ENCODE measurements at regions not wholly inside any gene's neighbourhood (a gene's known extent, or its start where the extent isn't known, plus 50 kb on each side); places are given as distances from the start of the nearest gene placed in this dataset.
A peak's percentile ranks its signal among the peaks of the same experiment; 100 is the strongest.
"Not testable (repeated sequence)": the region's sequence is repeated elsewhere in the genome, so short reads cannot be mapped to it uniquely, and the experiment has no call there.

GRCh38 chr6:6091608-6092002 is 84.9 kb upstream of the NRN1 start:
- WGBS, 10 experiments: 44 to 90% (median 76%) methylated on average over 1 to 2 of the region's 2 CpGs; no CpG with 5 or more reads in 3 of the 10 experiments
- ATAC-seq (replicated peaks in 6 of 8): no peak
- in situ Hi-C loops (cut with MboI; ENCODE audit: low pct_unique_long_range_greater_than_20kb in 2 of 9, low sequenced_read_pairs in 9 of 9, unreplicated experiment in 9 of 9): no loop called here
- Histone ChIP-seq H3K4me1 (replicated peaks in 1 of 2) (no peaks in the 10 kb centered on the region), H3K27ac (no peak overlapping the region), H3K4me3 (no peak overlapping the region)

GRCh38 chr6:6090861-6091607 is 84.3 kb upstream of the NRN1 start:
- 33 to 95% (median 66%) methylated on average over 2 to 5 of the region's 5 CpGs; no CpG with 5 or more reads in 2 of the 10 experiments for WGBS, 10 experiments
- ATAC-seq (replicated peaks in 6 of 8): no peak
- in situ Hi-C loops (cut with MboI; ENCODE audit: low pct_unique_long_range_greater_than_20kb in 2 of 9, low sequenced_read_pairs in 9 of 9, unreplicated experiment in 9 of 9): no loop called here
- Histone ChIP-seq H3K4me3 (no peak overlapping the region), H3K4me1 (replicated peaks in 1 of 2) (no peaks in the 10 kb centered on the region), H3K27ac (no peak overlapping the region)

GRCh38 chr6:6085928-6086668 is 79.4 kb upstream of the NRN1 start:
- ATAC-seq (replicated peaks in 6 of 8): no peak
- in situ Hi-C loops (cut with MboI; ENCODE audit: low pct_unique_long_range_greater_than_20kb in 2 of 9, low sequenced_read_pairs in 9 of 9, unreplicated experiment in 9 of 9): no loop called here
- H3K4me3 ChIP-seq: no peak overlapping the region
- WGBS, 10 experiments: 0 to 87% (median 40%) methylated on average over 1 to 4 of the region's 4 CpGs
- H3K4me1 ChIP-seq (replicated peaks in 1 of 2): no peaks in the 10 kb centered on the region
- H3K27ac ChIP-seq: no peak overlapping the region

GRCh38 chr6:6080975-6081374 is 74.2 kb upstream of the NRN1 start:
- no peak overlapping the region for H3K4me3 ChIP-seq
- no peak for ATAC-seq (replicated peaks in 6 of 8)
- H3K27ac ChIP-seq: no peak overlapping the region
- in situ Hi-C loops (cut with MboI; ENCODE audit: low pct_unique_long_range_greater_than_20kb in 2 of 9, low sequenced_read_pairs in 9 of 9, unreplicated experiment in 9 of 9): no loop called here
- WGBS, 10 experiments: 14 to 89% (median 65%) methylated on average over 3 to 4 of the region's 4 CpGs
- H3K4me1 ChIP-seq (replicated peaks in 1 of 2): no peaks in the 10 kb centered on the region

- no peak overlapping the region for H3K27ac ChIP-seq
- in situ Hi-C loops (cut with MboI; ENCODE audit: low pct_unique_long_range_greater_than_20kb in 2 of 9, low sequenced_read_pairs in 9 of 9, unreplicated experiment in 9 of 9): loop anchor here in 4 of 9 experiments (25.0 kb wide), 2 partner anchors 438 to 463 kb away; no protein-coding TSS in a partner anchor
- no peaks in the 10 kb centered on the region for H3K4me1 ChIP-seq (replicated peaks in 1 of 2)
- H3K4me3 ChIP-seq: no peak overlapping the region
- no peak for ATAC-seq (replicated peaks in 6 of 8)
Measured at GRCh38 chr6:6074190-6074589, 67.5 kb upstream of the NRN1 start.

GRCh38 chr6:6068157-6068556 is 61.4 kb upstream of the NRN1 start:
- in situ Hi-C loops (cut with MboI; ENCODE audit: low pct_unique_long_range_greater_than_20kb in 2 of 9, low sequenced_read_pairs in 9 of 9, unreplicated experiment in 9 of 9): loop anchor here in 4 of 9 experiments (25.0 kb wide), 2 partner anchors 444 to 469 kb away; no protein-coding TSS in a partner anchor
- H3K4me3 ChIP-seq; H3K27ac ChIP-seq; ATAC-seq (replicated peaks in 6 of 8); H3K4me1 ChIP-seq (replicated peaks in 1 of 2): not testable (repeated sequence)
- WGBS, 10 experiments: 9 to 89% (median 71%) methylated on average over 2 to 5 of the region's 5 CpGs

GRCh38 chr6:6058054-6058444 is 51.3 kb upstream of the NRN1 start:
- H3K27ac ChIP-seq: no peak overlapping the region
- no peaks in the 10 kb centered on the region for H3K4me1 ChIP-seq (replicated peaks in 1 of 2)
- in situ Hi-C loops (cut with MboI; ENCODE audit: low pct_unique_long_range_greater_than_20kb in 2 of 9, low sequenced_read_pairs in 9 of 9, unreplicated experiment in 9 of 9): loop anchor here in 4 of 9 experiments (25.0 kb wide), 2 partner anchors 454 to 479 kb away; no protein-coding TSS in a partner anchor
- 53 to 90% (median 82%) methylated on average over 9 to 17 of the region's 25 CpGs; no CpG with 5 or more reads in 4 of the 10 experiments for WGBS, 10 experiments
- H3K4me3 ChIP-seq: no peak overlapping the region
- no peak for ATAC-seq (replicated peaks in 6 of 8)

GRCh38 chr6:6057442-6058053 is 50.8 kb upstream of the NRN1 start:
- 19 to 70% (median 40%) methylated on average over 1 to 9 of the region's 9 CpGs for WGBS, 10 experiments
- in situ Hi-C loops (cut with MboI; ENCODE audit: low pct_unique_long_range_greater_than_20kb in 2 of 9, low sequenced_read_pairs in 9 of 9, unreplicated experiment in 9 of 9): loop anchor here in 4 of 9 experiments (25.0 kb wide), 2 partner anchors 455 to 480 kb away; no protein-coding TSS in a partner anchor
- ATAC-seq (replicated peaks in 6 of 8): peak in 6 of 8 experiments; percentile 49 to 87 (median 71)

More at GRCh38 chr6:6057442-6058053, 50.8 kb upstream of the NRN1 start:
- Histone ChIP-seq H3K4me3 (no peak overlapping the region), H3K4me1 (replicated peaks in 1 of 2) (no peaks in the 10 kb centered on the region), H3K27ac (no peak overlapping the region)
